H9 (cell line): ENCODE measurements at regions not wholly inside any gene's neighbourhood (a gene's known extent, or its start where the extent isn't known, plus 50 kb on each side); places are given as distances from the start of the nearest gene placed in this dataset.

Source experiments
- DNase-seq: peaks from one replicate; pipeline ENCODE4 v3.0.0-alpha.2; 2017
- H2AFZ ChIP-seq: one replicate; pipeline ENCODE4 v1.6.1; 2013; ENCODE audit warnings: mild to moderate bottlenecking, low read length, control low read depth, moderate library complexity
- H2AK5ac ChIP-seq: 2 replicates; pipeline ENCODE4 v1.6.1; 2013; ENCODE audit warnings: low read length, control low read depth, mixed read lengths; ENCODE audit not compliant: insufficient read length
- H2BK120ac ChIP-seq: one replicate; pipeline ENCODE4 v1.6.1; 2013; ENCODE audit warnings: low read depth, mild to moderate bottlenecking, low read length, control low read depth, inconsistent platforms; ENCODE audit not compliant: poor library complexity, severe bottlenecking
- H2BK12ac ChIP-seq: 2 replicates; pipeline ENCODE4 v1.6.1; 2013; ENCODE audit warnings: low read length, control low read depth, mixed read lengths, low read depth; ENCODE audit not compliant: insufficient read length
- H2BK15ac ChIP-seq: 2 replicates; pipeline ENCODE4 v1.6.1; 2013; ENCODE audit warnings: low read depth, low read length, control low read depth
- H2BK20ac ChIP-seq: one replicate; pipeline ENCODE4 v1.6.1; 2013; ENCODE audit warnings: low read depth, mild to moderate bottlenecking, low read length, control low read depth, inconsistent platforms; ENCODE audit not compliant: poor library complexity, severe bottlenecking
- H2BK5ac ChIP-seq: 2 replicates; pipeline ENCODE4 v1.6.1; 2013; ENCODE audit warnings: low read length, control low read depth, mixed read lengths; ENCODE audit not compliant: insufficient read length
- H3K14ac ChIP-seq: 2 replicates; pipeline ENCODE4 v1.6.1; 2013; ENCODE audit warnings: low read length, control low read depth; ENCODE audit not compliant: insufficient read depth
- H3K18ac ChIP-seq: 2 replicates; pipeline ENCODE4 v1.6.1; 2013; ENCODE audit warnings: low read depth, mild to moderate bottlenecking, mixed read lengths, low read length, control low read depth; ENCODE audit not compliant: insufficient read length
- H3K23ac ChIP-seq: 2 replicates; pipeline ENCODE4 v1.6.1; 2013; ENCODE audit warnings: low read length, control low read depth, mixed read lengths, low read depth; ENCODE audit not compliant: insufficient read length
- H3K23me2 ChIP-seq: 2 replicates; pipeline ENCODE4 v1.6.1; 2013; ENCODE audit warnings: low read depth, mild to moderate bottlenecking, mixed read lengths, low read length, control low read depth; ENCODE audit not compliant: insufficient read length, poor library complexity, severe bottlenecking
- H3K27ac ChIP-seq: 2 replicates; pipeline ENCODE4 v1.5.1; 2013; ENCODE audit warnings: low read length, control low read depth, mixed read lengths, low read depth; ENCODE audit not compliant: insufficient read length
- H3K27me3 ChIP-seq: 2 replicates; pipeline ENCODE4 v1.6.1; 2013; ENCODE audit warnings: low read length, control low read depth, inconsistent platforms; ENCODE audit not compliant: insufficient read depth
- H3K4ac ChIP-seq: 2 replicates; pipeline ENCODE4 v1.6.1; 2013; ENCODE audit warnings: low read depth, mild to moderate bottlenecking, control low read depth, inconsistent platforms, low read length, moderate library complexity
- H3K4me1 ChIP-seq: 2 replicates; pipeline ENCODE4 v1.6.1; 2013; ENCODE audit warnings: low read length, control low read depth, inconsistent platforms; ENCODE audit not compliant: insufficient read depth
- H3K4me2 ChIP-seq: 2 replicates; pipeline ENCODE4 v1.6.1; 2013; ENCODE audit warnings: low read length, control low read depth, mixed read lengths; ENCODE audit not compliant: insufficient read length, insufficient read depth
- H3K56ac ChIP-seq: 2 replicates; pipeline ENCODE4 v1.6.1; 2013; ENCODE audit warnings: low read depth, mild to moderate bottlenecking, mixed read lengths, low read length, control low read depth; ENCODE audit not compliant: insufficient read length
- H3K79me1 ChIP-seq: 2 replicates; pipeline ENCODE4 v1.6.1; 2013; ENCODE audit warnings: low read depth, mild to moderate bottlenecking, moderate library complexity, low read length, control low read depth, inconsistent platforms; ENCODE audit not compliant: insufficient read depth, poor library complexity, severe bottlenecking
- H3K79me2 ChIP-seq: 2 replicates; pipeline ENCODE4 v1.6.1; 2013; ENCODE audit warnings: low read length, control low read depth, inconsistent platforms; ENCODE audit not compliant: insufficient read depth
- H3K9ac ChIP-seq: 2 replicates; pipeline ENCODE4 v1.6.1; 2013; ENCODE audit warnings: low read length, control low read depth, mixed read lengths; ENCODE audit not compliant: insufficient read length; ENCODE audit errors: extremely low read depth
- H3K9me3 ChIP-seq: one replicate; pipeline ENCODE4 v1.6.1; 2013; ENCODE audit warnings: low read depth, low read length, inconsistent platforms; ENCODE audit not compliant: control insufficient read depth
- H3T11ph ChIP-seq: one replicate; pipeline ENCODE4 v1.6.1; 2013; ENCODE audit warnings: mild to moderate bottlenecking, low read length, control low read depth, inconsistent platforms
- H4K20me1 ChIP-seq: one replicate; pipeline ENCODE4 v1.6.1; 2013; ENCODE audit not compliant: control insufficient read depth, insufficient read length, insufficient read depth
- H4K5ac ChIP-seq: 2 replicates; pipeline ENCODE4 v1.6.1; 2013; ENCODE audit warnings: low read depth, mild to moderate bottlenecking, mixed read lengths, low read length, control low read depth; ENCODE audit not compliant: insufficient read length
- H4K8ac ChIP-seq: replicated peaks from 2 replicates; pipeline ENCODE4 v1.6.1; 2013; ENCODE audit warnings: low read length, control low read depth, mixed read lengths, low read depth; ENCODE audit not compliant: insufficient read length
- H4K91ac ChIP-seq: 2 replicates; pipeline ENCODE4 v1.6.1; 2013; ENCODE audit warnings: low read depth, mild to moderate bottlenecking, moderate library complexity, mixed read lengths, low read length, control low read depth; ENCODE audit not compliant: insufficient read length
- H3K27ac Mint-ChIP-seq, 3 experiments: 2 replicates in 2 of 3; 3 replicates in 1 of 3; pipeline ENCODE4 v1.8.0; 2020 to 2021; ENCODE audit warnings: mixed read lengths in 3 of 3, mild to moderate bottlenecking in 1 of 3, moderate library complexity in 1 of 3
- H3K27me3 Mint-ChIP-seq: 2 replicates; pipeline ENCODE4 v1.8.0; 2021; ENCODE audit warnings: low read depth, mild to moderate bottlenecking, moderate library complexity, mixed read lengths
- H3K36me3 Mint-ChIP-seq, 3 experiments: 2 replicates in 2 of 3; 3 replicates in 1 of 3; pipeline ENCODE4 v1.8.0; 2020 to 2021; ENCODE audit warnings: low read depth in 3 of 3, mixed read lengths in 3 of 3; ENCODE audit not compliant: insufficient read depth in 1 of 3
- H3K4me1 Mint-ChIP-seq, 2 experiments: 2 replicates each; pipeline ENCODE4 v1.8.0; 2020; ENCODE audit warnings: mixed read lengths in 2 of 2
- H3K4me3 Mint-ChIP-seq, 2 experiments: 2 replicates in 1 of 2; 3 replicates in 1 of 2; pipeline ENCODE4 v1.8.0; 2020 to 2021; ENCODE audit warnings: mild to moderate bottlenecking in 2 of 2, mixed read lengths in 2 of 2, moderate library complexity in 1 of 2
- H3K9me3 Mint-ChIP-seq, 2 experiments: 2 replicates in 1 of 2; 3 replicates in 1 of 2; pipeline ENCODE4 v1.8.0; 2020; ENCODE audit warnings: mild to moderate bottlenecking in 2 of 2, mixed read lengths in 2 of 2, moderate library complexity in 1 of 2
- CTCF ChIP-seq: fragments of 200-600 bp; sonication (generic); conservative IDR thresholded peaks from 3 replicates; pipeline ENCODE4 v1.8.0; 2021; ENCODE audit warnings: antibody characterized with exemption, mild to moderate bottlenecking
- WGBS: extraction: QIAGEN DNeasy Blood & Tissue Kit; methylation state at CpG from one replicate; pipeline ENCODE4 v1.1.7; 2013; ENCODE audit warnings: missing lambda C conversion rate, low lambda C conversion rate, mixed read lengths; ENCODE audit not compliant: insufficient read length; ENCODE audit errors: extremely low coverage; 5-methylcytosine and 5-hydroxymethylcytosine counted together

- H3K4me1 Mint-ChIP-seq, result peaks cover 4 to 9% of the 10 kb centered on the region in 2 experiments; a peak in 1 of 4 replicates
- Histone ChIP-seq H4K91ac (no peak overlapping the region), H2AK5ac (no peak overlapping the region), H3K4ac (no peak overlapping the region), H2BK20ac (no peak overlapping the region), H3K4me1 (no peaks in the 10 kb centered on the region), H4K20me1 (no peaks in the 10 kb centered on the region), H2BK12ac (no peak overlapping the region), H3K18ac (no peak overlapping the region), H3T11ph (no peak overlapping the region), H3K79me2 (no peaks in the 10 kb centered on the region), H3K23ac (no peak overlapping the region), H4K5ac (no peak overlapping the region), H2BK5ac (no peak overlapping the region), H4K8ac (no peak overlapping the region), H3K27ac (no peak overlapping the region), H3K9me3 (no peaks in the 10 kb centered on the region), H3K27me3 (no peaks in the 10 kb centered on the region; the same call in 1 of the 2 replicates), H3K79me1 (no peaks in the 10 kb centered on the region), H3K4me2 (no peak overlapping the region), H3K14ac (no peak overlapping the region), H2BK15ac (no peak overlapping the region), H2BK120ac (no peak overlapping the region), H3K9ac (no peak overlapping the region), H3K23me2 (no peaks in the 10 kb centered on the region), H2AFZ (no peak overlapping the region), H3K56ac (no peak overlapping the region)
- DNase-seq, result no peak
- no peaks in the 10 kb centered on the region; a peak in 1 of 7 replicates for H3K36me3 Mint-ChIP-seq
- no peak overlapping the region for H3K27ac Mint-ChIP-seq
- no peaks in the 10 kb centered on the region; a peak in 2 of 5 replicates for H3K9me3 Mint-ChIP-seq
- no peak for TF ChIP-seq CTCF
- no peak overlapping the region for H3K4me3 Mint-ChIP-seq
- H3K27me3 Mint-ChIP-seq, result peaks cover 15% of the 10 kb centered on the region; the same call in 1 of the 2 replicates
- WGBS, result no CpG with 5 or more reads among the region's 8 CpGs
Observed at GRCh38 chr22:48442663-48443062, 1385.0 kb downstream of the BRD1 start.
